Transverse colon (tissue), 4 donors: ENCODE measurements at regions not wholly inside any gene's neighbourhood (a gene's known extent, or its start where the extent isn't known, plus 50 kb on each side); places are given as distances from the start of the nearest gene placed in this dataset.

Experiments used
- EP300 ChIP-seq: sonication (generic); formaldehyde crosslinking; IDR thresholded peaks from one replicate; pipeline ENCODE4 v1.6.1; 2017; ENCODE audit warnings: antibody characterized with exemption, low read depth
- POLR2A ChIP-seq: fragments of 450-650 bp; IDR thresholded peaks from one replicate; pipeline ENCODE4 v1.6.1; 2016; ENCODE audit warnings: antibody characterized with exemption, mild to moderate bottlenecking, moderate library complexity
- POLR2AphosphoS5 ChIP-seq, 3 donors: sonication (generic); formaldehyde crosslinking; IDR thresholded peaks; one replicate each; pipeline ENCODE4 v1.6.1; 2016; ENCODE audit warnings: antibody characterized with exemption in 3 of 3
- TF ChIP-seq, protein P1 (sequence below), 5 experiments: fragments of 200-600 bp in 3 of 5; fragments of 450-650 bp in 2 of 5; sonication (generic) in 3 of 5; IDR thresholded peaks; 1 replicate in 2 of 5; 2 replicates in 3 of 5; pipeline ENCODE4 v1.5.1; 2016 to 2017; ENCODE audit warnings: antibody characterized with exemption in 5 of 5, inconsistent platforms in 3 of 5, mild to moderate bottlenecking in 2 of 5, moderate library complexity in 1 of 5

DNA sequence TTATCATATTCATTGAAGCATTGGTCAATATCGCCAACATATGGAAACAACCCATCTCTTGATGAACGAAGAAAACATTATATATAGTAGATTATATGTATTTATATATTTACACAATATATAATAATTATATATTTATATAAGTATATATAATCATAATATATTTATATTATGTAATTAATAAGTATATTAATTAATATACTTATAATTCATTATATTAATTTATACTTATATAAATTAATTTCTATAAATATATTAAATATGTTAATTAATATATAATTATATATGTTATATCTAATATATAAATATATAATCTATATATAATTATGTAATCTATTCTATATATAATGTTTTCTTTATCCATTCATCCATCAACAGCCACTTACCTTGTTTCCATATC lies 69.0 kb upstream of the SRD5A3 start:
- TF ChIP-seq POLR2A, result no peak
- no peak for TF ChIP-seq POLR2AphosphoS5 (IDR thresholded peaks at IDR 0.05)
- TF ChIP-seq, protein P1, sequence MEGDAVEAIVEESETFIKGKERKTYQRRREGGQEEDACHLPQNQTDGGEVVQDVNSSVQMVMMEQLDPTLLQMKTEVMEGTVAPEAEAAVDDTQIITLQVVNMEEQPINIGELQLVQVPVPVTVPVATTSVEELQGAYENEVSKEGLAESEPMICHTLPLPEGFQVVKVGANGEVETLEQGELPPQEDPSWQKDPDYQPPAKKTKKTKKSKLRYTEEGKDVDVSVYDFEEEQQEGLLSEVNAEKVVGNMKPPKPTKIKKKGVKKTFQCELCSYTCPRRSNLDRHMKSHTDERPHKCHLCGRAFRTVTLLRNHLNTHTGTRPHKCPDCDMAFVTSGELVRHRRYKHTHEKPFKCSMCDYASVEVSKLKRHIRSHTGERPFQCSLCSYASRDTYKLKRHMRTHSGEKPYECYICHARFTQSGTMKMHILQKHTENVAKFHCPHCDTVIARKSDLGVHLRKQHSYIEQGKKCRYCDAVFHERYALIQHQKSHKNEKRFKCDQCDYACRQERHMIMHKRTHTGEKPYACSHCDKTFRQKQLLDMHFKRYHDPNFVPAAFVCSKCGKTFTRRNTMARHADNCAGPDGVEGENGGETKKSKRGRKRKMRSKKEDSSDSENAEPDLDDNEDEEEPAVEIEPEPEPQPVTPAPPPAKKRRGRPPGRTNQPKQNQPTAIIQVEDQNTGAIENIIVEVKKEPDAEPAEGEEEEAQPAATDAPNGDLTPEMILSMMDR (IDR thresholded peaks at IDR 0.05), result no peak
- no peak for TF ChIP-seq EP300
